GM19025 (cell line): ENCODE measurements at regions not wholly inside any gene's neighbourhood (a gene's known extent, or its start where the extent isn't known, plus 50 kb on each side); places are given as distances from the start of the nearest gene placed in this dataset.

ENCODE experiments used
- ATAC-seq: cut with Tn5 transposase; IDR thresholded peaks from one replicate; pipeline ENCODE4 v1.9.1; 2021; ENCODE audit warnings: mild to moderate bottlenecking, low read depth, moderate library complexity; ENCODE audit not compliant: unreplicated experiment

DNA sequence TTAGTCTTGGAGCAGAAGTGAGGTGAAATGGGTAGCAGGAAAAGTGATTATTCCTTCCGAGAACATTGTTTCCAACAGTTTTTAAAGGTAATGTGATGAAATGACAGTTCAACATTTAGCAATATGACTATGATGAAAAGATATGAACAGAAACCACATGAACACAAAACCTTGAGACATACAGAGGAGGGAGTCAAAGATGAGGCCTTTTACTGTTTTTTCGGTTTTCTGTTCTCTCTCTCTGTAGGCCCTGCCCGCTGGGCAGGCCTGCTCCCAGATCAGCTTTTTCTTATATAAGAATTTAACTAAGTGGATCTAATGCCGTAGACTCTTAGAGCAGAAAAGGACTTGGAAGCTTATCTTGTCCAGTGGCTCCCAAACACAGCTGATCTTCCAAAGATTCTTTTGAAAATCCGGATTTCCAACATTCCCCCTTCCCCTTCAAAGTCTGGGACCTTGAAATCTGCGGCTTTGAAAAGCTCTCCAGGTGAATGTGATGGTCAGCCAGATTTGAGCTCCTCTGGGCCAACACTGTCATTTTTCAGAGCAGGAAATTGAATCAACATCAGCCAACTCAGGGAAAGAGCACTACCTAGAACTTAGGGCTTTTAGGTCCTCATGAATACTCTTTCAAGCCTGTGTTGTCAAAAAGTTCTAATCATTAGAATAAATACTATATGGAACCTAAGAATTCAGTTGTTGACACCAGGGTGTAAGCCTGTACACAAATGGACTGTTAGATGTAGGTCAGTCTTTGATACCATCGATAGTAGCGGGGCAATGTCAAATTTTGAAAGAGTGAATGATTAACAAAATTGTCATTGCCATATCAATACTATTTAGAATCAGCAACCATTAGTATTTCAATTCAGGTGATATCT lies 372.7 kb downstream of the SHQ1 start:
- no peak for ATAC-seq

DNA sequence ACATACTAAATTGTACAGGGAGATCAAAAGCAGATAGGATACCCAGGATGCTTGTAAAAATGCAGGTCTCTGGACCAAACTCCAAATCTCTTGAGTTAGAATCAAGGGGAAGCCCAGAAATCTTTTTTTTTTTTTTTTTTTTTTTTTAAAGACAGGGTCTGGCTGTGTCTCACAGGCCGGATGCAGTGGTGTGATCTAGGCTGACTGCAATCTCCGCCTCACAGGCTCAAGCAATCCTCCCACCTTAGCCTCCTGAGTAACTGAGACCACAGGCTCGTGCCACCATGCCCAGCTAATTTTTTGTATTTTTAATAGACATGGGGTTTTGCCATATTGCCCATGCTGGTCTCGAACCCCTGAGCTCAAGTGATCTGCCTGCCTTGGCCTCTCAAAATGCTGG lies 373.5 kb downstream of the SHQ1 start:
- no peak for ATAC-seq

DNA sequence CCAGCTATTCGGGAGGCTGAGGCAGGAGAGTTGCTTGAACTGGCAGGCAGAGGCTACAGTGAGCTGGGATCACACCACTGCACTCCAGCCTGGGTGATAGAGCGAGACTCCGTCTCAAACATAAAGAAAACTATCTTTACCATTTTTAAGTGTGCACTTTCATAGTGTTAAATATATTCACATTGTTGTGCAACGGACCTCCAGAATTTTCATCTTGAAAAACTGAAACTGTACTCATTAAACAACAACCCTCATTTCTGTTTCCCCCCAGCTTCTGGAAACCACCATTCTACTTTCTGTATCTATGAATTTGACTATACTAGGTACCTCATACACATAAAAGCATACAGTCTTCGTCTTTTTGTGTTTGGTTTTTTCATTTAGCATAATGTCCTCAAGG lies 375.1 kb downstream of the SHQ1 start:
- ATAC-seq: peak; percentile 92

DNA sequence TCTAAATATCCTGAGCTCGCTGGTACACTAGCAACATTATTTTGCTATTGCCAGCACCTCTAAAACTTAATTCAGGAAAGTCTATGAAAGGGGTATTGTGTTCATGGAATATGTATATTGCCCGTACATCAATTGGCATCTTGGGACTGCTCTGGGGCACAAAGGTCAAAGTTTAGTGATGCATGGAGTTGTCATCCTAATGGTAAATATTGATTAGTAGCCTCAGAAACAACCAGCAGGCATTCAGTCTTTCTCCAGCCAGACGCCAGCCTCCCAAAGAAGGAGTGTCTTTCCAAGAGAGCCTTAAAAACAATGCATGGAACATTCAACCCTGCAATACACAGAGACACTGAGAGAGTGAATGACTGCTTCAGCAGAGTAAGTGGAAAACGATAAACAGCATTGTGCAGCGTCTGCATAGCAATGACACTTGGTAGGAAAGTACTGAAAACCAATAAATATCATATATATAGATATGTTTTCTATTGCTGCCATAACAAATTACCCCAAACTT lies 377.3 kb downstream of the SHQ1 start:
- ATAC-seq: no peak

DNA sequence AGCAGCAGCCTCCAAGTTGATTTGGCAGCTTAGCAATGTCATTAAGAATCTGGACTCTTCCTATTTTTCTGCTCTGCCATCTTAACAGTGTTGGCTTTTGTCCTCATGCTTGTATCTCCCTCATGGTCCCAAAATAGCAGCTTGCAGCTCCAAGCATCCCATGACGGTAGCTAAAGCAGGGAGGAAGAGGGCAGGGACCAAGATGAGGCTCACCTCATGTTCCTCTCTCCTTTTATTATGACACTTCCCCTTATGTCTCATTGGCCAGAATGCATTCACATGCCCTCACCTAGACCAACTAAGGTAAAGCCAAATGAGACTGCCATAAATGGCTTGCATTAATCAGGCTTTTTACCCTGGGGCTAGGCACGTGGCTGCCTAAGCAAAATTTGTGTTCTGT lies 382.4 kb downstream of the SHQ1 start:
- no peak for ATAC-seq

DNA sequence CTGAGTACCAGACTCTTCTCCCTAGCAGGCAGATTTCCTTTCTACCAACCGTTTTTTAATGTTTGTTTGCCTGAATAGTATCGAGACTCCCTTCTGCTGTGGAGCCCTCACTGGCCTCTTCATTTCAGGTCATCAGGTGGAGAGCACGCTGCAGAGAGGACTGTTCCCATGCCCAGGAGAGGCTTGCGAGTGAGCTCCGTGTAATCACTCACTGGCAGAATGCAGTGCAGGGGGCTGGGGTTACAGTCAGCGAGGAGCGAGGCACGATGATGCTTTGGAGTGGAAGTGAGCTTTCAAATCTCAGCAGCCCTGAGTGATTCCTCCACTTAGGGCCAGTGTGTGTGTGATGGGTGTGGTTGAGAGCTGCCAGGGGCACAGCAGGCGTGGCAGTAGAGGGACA lies 385.2 kb downstream of the SHQ1 start:
- no peak for ATAC-seq

DNA sequence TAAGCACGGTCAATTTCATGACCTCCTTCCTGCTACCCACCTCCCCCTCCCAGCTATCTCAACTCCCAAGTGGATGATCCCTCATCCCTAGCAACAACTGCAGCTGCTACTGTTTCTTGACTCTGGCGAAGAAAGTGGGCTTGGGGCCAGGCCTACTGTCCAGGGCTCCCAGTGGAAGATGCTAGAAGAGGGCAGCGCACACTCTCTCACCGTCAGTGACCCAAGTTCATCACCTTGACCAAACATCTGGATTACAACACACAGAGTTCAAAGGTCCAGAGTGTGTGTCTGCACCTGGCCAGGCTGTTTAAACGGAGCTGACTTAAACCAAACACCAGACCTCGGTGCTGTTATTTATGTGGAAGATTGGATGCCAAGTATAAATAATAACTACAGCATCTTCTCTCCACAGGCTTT lies 385.6 kb downstream of the SHQ1 start:
- no peak for ATAC-seq

DNA sequence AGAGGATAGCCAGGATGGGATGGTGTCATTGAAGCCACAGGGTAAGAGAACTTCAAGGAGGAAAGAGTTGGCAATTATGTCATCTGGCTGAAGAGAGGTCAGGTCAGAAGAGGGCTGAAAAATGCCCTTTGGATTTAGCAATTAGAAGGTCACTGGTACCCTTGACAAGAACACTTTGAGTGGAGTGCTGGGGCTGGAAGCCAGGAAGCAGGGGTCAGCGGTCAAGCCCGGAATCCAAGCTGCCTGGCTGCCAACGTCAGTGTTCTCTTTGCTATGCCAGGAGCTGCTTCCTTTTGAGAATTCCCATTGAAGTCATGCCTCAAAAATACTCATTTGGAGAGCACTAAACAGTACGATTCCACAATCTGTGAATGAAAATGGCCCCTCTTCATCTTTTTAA lies 386.5 kb downstream of the SHQ1 start:
- no peak for ATAC-seq

DNA sequence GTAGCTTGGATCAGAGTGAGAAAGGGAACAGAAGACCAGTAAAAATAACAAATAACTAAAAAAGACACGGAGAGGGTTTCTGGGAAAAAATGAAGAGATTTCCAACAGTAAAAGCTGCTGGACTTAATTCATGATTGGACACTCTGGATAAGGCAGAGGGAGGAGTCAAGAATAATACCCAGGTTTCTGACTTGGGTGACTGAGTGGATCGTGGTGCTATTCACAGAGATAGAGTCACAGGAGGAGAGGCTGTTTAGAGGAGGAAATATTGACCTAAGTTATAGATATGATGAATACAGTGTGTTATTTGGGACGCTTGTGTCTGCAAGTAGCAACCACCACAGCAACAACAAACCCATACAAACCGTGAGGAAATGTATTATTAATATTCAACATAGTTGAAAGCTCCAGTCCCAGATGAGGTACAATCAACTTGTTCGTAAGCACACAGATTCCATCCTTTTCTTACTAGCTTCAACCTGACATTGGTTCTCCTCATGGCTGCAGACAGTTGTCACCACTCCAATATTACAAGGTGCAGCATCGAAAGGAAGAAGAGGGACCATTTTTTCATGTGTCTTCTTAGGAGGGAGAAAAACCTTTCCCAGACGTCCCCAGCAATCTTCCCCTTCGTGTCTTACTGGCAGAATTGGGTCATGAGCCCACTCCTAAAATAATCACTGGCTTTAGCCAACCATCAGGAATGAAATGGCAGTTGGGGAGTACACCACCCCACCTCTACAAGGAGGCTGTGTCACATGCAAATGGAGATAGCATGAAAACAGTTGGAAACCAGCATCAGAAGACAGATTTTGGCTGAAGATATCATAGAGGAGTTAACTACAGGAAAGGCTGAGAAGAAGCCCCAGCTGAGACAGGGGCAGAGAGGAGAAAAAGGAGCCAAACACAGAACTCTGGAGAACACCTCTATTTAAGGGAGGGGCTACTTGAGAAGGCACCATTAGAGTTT lies 387.8 kb downstream of the SHQ1 start:
- ATAC-seq: no peak

DNA sequence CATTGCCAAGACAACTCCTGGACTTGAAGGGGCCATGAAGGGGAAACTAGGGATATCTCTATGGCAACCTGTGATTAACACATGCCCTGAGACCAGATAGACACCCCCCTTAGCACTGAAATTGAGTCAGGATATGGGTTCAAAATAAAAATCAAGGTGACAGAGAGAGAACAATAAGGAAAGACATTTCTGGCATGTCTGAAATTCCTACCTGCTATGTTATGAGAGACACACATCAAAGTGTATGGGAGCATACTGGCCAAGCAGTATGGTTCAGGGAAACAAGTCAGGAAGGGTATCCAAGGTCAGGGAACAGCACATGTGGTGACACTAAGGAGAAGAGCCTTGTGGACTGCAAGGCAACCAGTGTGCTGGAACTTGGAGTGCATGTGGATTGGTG lies 388.7 kb downstream of the SHQ1 start:
- ATAC-seq: no peak

DNA sequence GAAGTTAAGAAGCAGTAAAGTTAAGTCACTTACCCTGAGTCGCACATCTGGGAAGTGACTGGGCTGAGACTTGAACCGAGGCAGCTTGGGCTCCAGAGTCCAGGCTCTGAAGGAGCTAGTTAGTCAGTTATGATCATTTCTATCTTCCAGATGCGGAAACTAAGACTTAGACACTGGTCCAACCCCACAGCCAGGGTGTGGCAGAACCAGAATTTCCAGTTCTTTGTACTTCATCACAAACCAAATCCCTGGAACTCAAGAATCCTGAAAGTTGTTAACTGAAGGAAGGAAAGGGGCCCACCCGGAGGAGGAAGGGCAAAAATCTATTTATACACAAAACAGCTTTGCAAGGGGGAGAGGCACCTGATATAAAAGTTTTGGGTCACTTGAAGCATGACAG lies 389.9 kb downstream of the SHQ1 start:
- no peak for ATAC-seq

DNA sequence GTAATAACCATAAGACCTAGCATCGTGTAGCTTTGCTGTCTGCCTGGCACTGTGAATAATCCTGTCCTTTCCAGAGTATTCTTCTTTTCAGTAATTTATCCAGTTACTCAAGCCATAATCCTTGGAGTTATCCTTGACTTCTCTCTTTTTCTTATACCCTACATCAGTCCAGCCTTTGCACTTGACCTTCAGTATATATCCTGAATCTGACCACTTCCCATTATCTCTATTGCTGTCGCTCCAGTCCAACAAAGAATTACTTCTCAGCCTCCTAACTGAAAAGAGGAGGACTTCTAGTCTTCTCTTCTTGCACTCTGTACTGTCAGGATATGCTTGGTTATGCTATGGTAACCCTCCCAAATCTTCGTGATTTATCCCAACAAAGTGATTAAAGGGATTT lies 393.8 kb downstream of the SHQ1 start:
- no peak for ATAC-seq

DNA sequence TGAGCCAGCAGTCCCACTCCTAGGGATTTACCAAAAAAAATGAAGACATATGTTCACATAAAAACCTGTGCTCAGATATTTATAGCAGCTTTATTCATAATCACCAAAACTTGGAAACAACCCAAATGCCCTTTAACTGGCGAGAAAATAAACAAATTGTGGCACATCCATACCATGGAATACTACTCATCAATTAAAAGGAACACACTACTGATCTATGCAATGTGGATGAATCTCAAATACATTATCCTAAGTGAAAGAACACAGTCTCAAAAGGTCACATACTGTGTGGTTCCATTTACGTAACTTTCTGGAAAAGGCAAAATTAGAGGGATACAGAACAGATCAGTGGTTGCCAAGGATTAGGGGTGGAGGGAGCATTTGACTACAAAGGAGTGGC lies 394.5 kb downstream of the SHQ1 start:
- no peak for ATAC-seq

DNA sequence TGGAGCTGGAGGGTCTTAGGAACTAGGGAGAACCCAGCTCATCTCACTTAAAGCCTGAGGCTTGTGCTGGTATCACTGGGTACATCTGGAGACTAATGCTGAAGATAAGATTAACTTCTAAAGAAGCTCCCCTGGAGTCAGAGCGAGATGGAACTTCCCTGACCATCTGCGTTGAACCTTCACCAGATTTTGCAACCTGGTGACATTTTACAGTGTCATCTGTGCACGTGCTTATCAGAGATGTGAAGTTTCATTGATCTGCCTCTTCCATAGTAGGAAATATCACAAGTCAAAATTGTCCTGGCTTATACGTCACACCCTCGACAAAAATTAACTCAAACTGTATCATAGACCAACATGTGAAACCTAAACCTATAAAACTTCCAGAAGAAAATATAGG lies 395.5 kb downstream of the SHQ1 start:
- ATAC-seq: no peak

DNA sequence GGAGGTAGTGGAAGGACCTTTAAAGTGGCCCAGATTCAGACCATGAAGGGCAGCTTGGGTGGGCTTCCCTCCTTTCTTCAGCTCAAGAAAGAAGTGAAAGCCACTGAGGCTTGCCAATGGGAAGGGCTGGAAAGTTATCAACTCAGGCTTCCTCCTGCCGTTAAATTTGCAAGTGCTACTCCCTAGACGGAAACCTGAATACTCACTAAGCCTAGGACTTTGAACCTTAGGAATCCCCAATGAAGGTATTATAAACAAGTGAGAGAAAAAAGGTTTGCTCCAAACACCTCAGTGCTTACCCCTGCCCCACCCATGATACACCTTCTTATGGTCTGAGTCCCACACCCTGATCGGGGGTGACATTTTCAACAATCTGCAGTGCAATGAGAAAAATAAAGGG lies 396.4 kb downstream of the SHQ1 start:
- no peak for ATAC-seq

DNA sequence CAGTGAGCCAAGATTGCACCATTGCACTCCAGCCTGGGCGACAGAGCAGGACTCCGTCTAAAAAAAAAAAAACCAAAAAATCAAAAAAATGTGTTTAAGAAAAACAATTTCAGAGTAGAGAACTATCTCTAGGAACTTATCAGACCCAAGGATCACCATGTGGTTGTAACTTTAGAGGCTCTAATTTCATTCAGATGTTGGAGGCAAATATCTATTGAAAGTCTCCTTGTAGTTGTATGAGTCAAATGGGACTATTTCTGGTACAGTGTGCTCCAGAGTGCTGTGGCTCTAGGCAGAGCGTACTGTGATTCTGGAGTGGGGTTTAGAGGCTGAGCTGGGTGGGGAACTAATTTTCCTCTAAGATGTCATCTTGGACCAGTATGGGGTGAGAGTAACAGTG lies 398.7 kb downstream of the SHQ1 start:
- ATAC-seq: no peak

DNA sequence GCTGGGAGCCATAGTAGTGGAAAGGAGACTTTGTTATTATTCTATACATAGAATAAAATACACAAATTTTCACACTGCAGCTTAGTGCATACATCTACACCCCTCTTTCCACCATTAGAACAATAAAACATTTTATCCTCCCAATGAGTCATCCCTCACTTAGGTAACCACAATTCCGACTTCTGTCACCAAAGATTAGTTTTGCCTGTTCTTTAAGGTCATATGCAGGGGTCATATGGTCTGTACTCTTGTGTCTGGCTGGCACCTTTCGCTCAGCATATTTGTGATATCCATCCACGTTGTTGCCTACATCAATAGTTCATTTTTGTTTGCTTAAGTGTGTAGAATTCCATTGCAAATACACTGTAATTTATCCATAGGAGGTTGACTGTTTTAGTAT lies 399.4 kb downstream of the SHQ1 start:
- no peak for ATAC-seq

DNA sequence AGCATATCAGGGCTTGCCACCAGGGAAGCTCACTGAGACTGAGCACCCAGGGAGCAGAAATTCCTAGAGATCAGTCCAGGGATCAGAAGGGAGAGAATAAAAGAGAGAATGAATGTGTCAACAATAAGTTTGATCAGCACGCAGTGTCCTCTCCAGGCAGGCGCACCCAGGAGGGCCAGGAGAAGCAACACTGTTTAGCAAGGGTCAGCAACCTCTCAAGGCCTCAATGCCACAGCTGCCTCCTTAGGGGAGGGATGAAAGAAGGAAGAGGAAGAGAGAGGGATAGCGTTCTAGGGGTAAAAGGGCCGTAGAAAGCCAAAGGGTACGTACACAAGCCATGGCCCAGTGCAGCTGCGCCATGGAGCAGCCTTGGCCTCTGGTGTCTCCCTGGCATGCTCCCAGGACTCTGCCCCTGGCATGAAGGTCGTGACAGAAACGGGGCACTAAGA lies 399.8 kb downstream of the SHQ1 start:
- no peak for ATAC-seq

DNA sequence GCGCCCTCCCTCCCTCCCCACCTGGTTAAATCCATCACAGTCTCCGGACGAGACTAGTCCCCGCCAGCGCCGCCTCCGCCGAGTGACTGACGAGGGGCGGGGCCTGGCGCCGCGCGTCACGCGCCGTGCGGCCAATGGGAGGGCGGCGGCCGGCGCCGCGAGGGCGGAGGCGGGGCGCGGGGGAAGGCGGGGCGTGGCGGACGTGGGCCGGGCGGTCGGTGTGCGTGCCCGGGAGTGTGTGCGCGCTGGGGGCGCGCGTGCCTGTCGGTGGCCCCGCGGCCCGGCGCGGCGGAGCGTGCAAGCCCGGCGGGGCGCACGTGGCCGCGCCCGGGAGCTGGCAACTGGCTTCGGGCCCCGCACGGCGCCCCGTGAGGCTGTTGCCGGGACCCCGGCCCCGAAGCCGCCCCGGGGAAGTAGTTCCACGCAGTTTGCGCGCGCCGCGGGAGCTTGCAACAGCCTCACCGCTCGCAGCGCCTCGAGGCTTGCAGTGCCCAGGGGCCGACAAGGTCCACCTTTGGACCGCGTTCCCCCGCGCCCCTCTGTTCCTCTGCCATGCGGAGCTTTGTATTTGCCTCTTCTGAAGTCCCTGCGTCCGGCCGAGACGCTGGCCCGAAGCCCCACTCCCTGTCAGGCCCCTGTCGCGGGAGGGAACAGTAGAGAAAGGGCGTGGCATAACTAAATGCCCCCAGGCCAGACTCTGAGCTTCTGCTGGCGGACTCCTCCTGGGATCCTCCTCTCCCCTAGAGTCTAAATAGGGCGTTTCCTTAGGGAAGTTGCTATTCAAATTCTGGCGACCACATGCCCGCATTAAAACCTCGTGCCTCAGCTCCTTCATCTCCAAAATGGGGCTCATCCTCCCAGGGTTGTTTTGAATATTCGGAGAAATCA lies 400.9 kb downstream of the SHQ1 start:
- ATAC-seq: peak; percentile 91
